Pancreas (tissue), 10 donors: ENCODE measurements at regions not wholly inside any gene's neighbourhood (a gene's known extent, or its start where the extent isn't known, plus 50 kb on each side); places are given as distances from the start of the nearest gene placed in this dataset.
"Not testable (repeated sequence)": the region's sequence is repeated elsewhere in the genome, so short reads cannot be mapped to it uniquely, and the experiment has no call there.

Source experiments
- ATAC-seq, 4 donors: fragments of 200-7000 bp; cut with Tn5 transposase; one replicate each; pipeline versions ENCODE4 v1.8.0 to v1.9.1; 2020; ENCODE audit warnings: mild to moderate bottlenecking in 4 of 4, moderate library complexity in 4 of 4
- DNase-seq, 6 donors: peaks; one replicate each; pipeline ENCODE4 v3.0.0-alpha.2; 2020
- FAIRE-seq: peaks from 2 replicates; lab custom pipeline; 2012; peaks lifted over from hg19 to GRCh38; lab: Jason Lieb, UNC
- H3K27ac ChIP-seq, 4 donors: fragments of 200-600 bp; sonication (generic); 1 replicate in 3 of 4; 2 replicates in 1 of 4; pipeline versions ENCODE4 v1.5.0 to v1.8.0; 2020
- H3K27me3 ChIP-seq, 4 donors: fragments of 200-600 bp; one replicate each; pipeline ENCODE4 v1.8.0; 2021
- H3K36me3 ChIP-seq, 3 donors: fragments of 200-600 bp; sonication (generic) in 1 of 3; one replicate each; pipeline versions ENCODE4 v1.5.0 to v1.8.0; 2020 to 2021
- H3K4me1 ChIP-seq, 3 donors: fragments of 200-600 bp; one replicate each; pipeline ENCODE4 v1.8.0; 2021
- H3K4me3 ChIP-seq, 4 donors: fragments of 200-600 bp; sonication (generic) in 2 of 4; one replicate each; pipeline versions ENCODE4 v1.5.0 to v1.8.0; 2020 to 2021
- H3K9me3 ChIP-seq, 4 donors: fragments of 200-600 bp; one replicate each; pipeline ENCODE4 v1.8.0; 2021
- CTCF ChIP-seq, 4 donors: fragments of 200-600 bp; sonication (generic) in 3 of 4; IDR thresholded peaks; one replicate each; pipeline versions ENCODE4 v1.5.0 to v1.8.0; 2021; ENCODE audit warnings: antibody characterized with exemption in 4 of 4
- WGBS, 2 donors: extraction: QIAGEN DNeasy Blood & Tissue Kit; methylation state at CpG; one replicate each; pipeline ENCODE4 v1.1.7; 2013; 5-methylcytosine and 5-hydroxymethylcytosine counted together
- intact Hi-C, 3 donors: fragments of 100-400 bp; cut with DNase I; formaldehyde crosslinking; loops; one replicate each; pipeline versions ENCODE4 v1.11.1 to v1.14.2; 2022
- donor health status: healthy with polysubstance abuse.
- donor health status: DM: no; HTN: no; CAD: no; lungs with moderate emphysema.
- donor health status: DM: no; HTN: no; CAD: no.
- donor health status: control.
- donor health status: control.
- donor health status: Bipolar disorder and iron deficiency.
- donor health status: DM: yes; HTN: yes; CAD: no.
- donor health status: DM: no; HTN: no; CAD: no.
- donor health status: DM: no; HTN: no; CAD: no.
- donor health status: DM: yes; HTN: yes; CAD: no.

GRCh38 chr5:162931501-162931900, 505.9 kb upstream of the CCNG1 start:
- FAIRE-seq (no peak), ATAC-seq (no peak), DNase-seq (no peak)
- intact Hi-C loops, result no loop called here
- no peaks in the 10 kb centered on the region for H3K36me3 ChIP-seq
- H3K4me3 ChIP-seq, result no peak overlapping the region
- WGBS, 2 donors, result 64 to 83% methylated on average over 2 of the region's 2 CpGs
- TF ChIP-seq CTCF (IDR thresholded peaks at IDR 0.05), result no peak
- H3K27me3 ChIP-seq, result no peaks in the 10 kb centered on the region
- H3K4me1 ChIP-seq, result no peaks in the 10 kb centered on the region
- no peaks in the 10 kb centered on the region for H3K9me3 ChIP-seq
- no peak overlapping the region for H3K27ac ChIP-seq

- H3K4me1 ChIP-seq, result no peaks in the 10 kb centered on the region
- H3K9me3 ChIP-seq, result no peaks in the 10 kb centered on the region
- FAIRE-seq (no peak), DNase-seq (no peak), ATAC-seq (no peak)
- no peaks in the 10 kb centered on the region for H3K36me3 ChIP-seq
- H3K27ac ChIP-seq, result no peak overlapping the region
- WGBS, 2 donors, result 53 to 65% methylated on average over 4 of the region's 4 CpGs
- intact Hi-C loops, result no loop called here
- TF ChIP-seq CTCF (IDR thresholded peaks at IDR 0.05), result no peak
- no peaks in the 10 kb centered on the region for H3K27me3 ChIP-seq
- no peak overlapping the region for H3K4me3 ChIP-seq
Observed at GRCh38 chr5:162939991-162940390, 497.4 kb upstream of the CCNG1 start.

GRCh38 chr5:162948677-162949076, 488.7 kb upstream of the CCNG1 start:
- no peak for TF ChIP-seq CTCF (IDR thresholded peaks at IDR 0.05)
- ATAC-seq (no peak), FAIRE-seq (no peak), DNase-seq (no peak)
- Histone ChIP-seq H3K36me3 (no peaks in the 10 kb centered on the region), H3K9me3 (no peaks in the 10 kb centered on the region), H3K27ac (no peak overlapping the region), H3K4me1 (no peaks in the 10 kb centered on the region), H3K27me3 (no peaks in the 10 kb centered on the region), H3K4me3 (no peak overlapping the region)
- intact Hi-C loops, result no loop called here
- WGBS, 2 donors, result 46 to 58% methylated on average over 4 of the region's 4 CpGs

GRCh38 chr5:162956570-162956969, 480.8 kb upstream of the CCNG1 start:
- no peak for FAIRE-seq
- no peak for TF ChIP-seq CTCF (IDR thresholded peaks at IDR 0.05)
- 62 to 68% methylated on average over 1 of the region's 1 CpG for WGBS, 2 donors
- Histone ChIP-seq H3K36me3 (no peaks in the 10 kb centered on the region), H3K27me3 (no peaks in the 10 kb centered on the region), H3K4me3 (no peak overlapping the region), H3K9me3 (no peaks in the 10 kb centered on the region), H3K4me1 (no peaks in the 10 kb centered on the region), H3K27ac (no peak overlapping the region)
- ATAC-seq, result no peak
- DNase-seq, result no peak
- intact Hi-C loops, result no loop called here

- H3K27me3 ChIP-seq, intact Hi-C loops, H3K4me1 ChIP-seq, H3K4me3 ChIP-seq, FAIRE-seq, ATAC-seq, H3K36me3 ChIP-seq, H3K27ac ChIP-seq, H3K9me3 ChIP-seq: not testable (repeated sequence)
- DNase-seq, result peak in 1 of 6 donors; percentile 34
- 26 to 38% methylated on average over 4 of the region's 4 CpGs for WGBS, 2 donors
Observed at GRCh38 chr5:162964144-162964543, 473.3 kb upstream of the CCNG1 start.

GRCh38 chr5:162990063-162990462, 447.3 kb upstream of the CCNG1 start:
- DNase-seq, result no peak
- H3K4me1 ChIP-seq, result no peaks in the 10 kb centered on the region
- intact Hi-C loops, result no loop called here
- H3K36me3 ChIP-seq, result no peaks in the 10 kb centered on the region
- no peak overlapping the region for H3K27ac ChIP-seq
- no peak for TF ChIP-seq CTCF (IDR thresholded peaks at IDR 0.05)
- H3K27me3 ChIP-seq, result no peaks in the 10 kb centered on the region
- H3K4me3 ChIP-seq, result no peak overlapping the region
- H3K9me3 ChIP-seq, result no peaks in the 10 kb centered on the region
- peak in 2 of 4 donors; percentile 51 to 52 for ATAC-seq
- FAIRE-seq, result no peak
